Kasumi-1 (cell line): ENCODE measurements at regions not wholly inside any gene's neighbourhood (a gene's known extent, or its start where the extent isn't known, plus 50 kb on each side); places are given as distances from the start of the nearest gene placed in this dataset.
"Not testable (repeated sequence)": the region's sequence is repeated elsewhere in the genome, so short reads cannot be mapped to it uniquely, and the experiment has no call there.

Experiments used
- DNase-seq, 2 experiments: peaks; one replicate each; lab custom pipeline; 2025; lab: John Stamatoyannopoulos, UW

- no peak for DNase-seq
These were observed 1346.1 kb downstream of the OTOL1 start for GRCh38 chr3:162842549-162843216.

DNA sequence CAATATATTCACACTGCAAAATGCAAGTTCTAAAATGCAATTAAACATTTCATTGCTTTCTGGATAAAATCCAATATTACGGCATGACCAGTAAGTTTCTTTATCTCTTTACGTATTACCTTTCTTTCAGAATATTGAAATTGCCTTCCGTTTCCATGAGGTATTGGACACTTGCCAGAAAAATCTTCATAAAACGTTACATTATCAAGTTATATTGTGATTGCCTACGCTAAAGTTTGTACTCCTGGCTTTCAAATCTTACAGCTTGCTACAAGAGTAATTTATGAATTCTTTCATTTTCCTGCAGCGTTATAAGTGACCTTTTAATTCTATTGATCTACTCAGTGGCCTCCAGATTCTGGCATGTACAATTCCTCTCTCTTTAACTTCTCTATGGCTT is 1349.3 kb downstream of the OTOL1 start:
- no peak for DNase-seq

- no peak for DNase-seq
These were observed 1350.9 kb downstream of the OTOL1 start for GRCh38 chr3:162847511-162847910.

DNA sequence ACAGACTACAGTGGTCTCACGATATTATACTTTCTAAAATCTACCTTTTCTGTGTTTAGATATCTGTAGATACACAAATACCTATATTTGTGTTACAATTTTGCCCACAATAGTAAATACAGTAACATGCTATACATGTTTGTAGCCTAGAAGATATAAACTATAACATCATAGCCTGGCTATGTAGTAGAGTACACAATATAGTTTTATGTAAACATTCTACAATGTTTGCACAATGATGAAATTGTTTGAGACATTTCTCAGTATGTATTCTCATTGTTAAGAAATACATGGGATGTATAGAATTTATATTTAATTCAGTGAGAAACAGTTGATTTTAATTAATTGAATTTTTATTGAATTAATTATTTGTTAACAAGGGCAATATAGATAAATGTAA is 1367.0 kb downstream of the OTOL1 start:
- DNase-seq: no peak

DNA sequence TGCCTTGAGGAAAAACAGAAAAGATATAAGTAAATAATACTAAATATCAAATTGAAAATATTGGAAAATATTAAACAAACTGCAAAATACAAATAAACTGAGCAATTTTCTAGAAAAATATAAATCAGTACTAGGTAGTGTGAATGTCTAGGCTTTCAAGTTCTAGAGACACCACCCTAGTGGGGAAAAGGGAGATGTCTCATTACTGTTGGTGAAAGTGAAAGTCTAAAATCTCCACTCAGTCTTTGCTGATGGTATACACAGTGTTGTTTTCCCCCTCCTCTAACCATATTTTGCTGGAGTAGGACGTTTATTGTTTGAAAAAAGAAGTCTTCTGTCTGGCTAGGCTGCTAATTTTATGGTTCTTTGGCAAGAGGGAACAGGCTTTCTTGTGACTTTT is 1368.9 kb downstream of the OTOL1 start:
- DNase-seq: no peak

DNA sequence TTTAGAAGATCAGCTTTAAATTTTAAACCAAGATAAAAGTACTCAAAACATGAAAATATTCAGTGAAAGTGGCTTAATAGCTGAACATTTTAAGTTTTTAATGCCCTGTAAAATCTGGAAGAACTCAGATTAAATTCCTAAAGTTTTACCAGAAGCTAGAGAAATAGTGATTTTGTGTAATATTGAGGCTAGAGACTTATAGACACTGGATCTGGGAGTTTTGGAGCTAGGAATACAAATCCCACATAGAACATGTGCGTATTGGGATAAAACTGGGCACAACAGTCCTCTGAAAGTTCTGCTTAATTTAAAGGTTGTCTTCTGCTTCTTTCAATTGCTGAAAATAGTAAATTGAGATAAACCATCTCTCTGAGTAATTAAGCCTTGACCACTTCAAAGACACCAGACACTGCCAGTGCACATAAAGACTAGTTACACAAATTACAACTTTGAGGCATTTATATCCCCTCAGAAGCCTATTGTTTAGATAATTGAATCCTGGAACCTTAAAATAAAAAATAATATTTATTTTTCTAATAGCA is 1382.5 kb downstream of the OTOL1 start:
- no peak for DNase-seq

DNA sequence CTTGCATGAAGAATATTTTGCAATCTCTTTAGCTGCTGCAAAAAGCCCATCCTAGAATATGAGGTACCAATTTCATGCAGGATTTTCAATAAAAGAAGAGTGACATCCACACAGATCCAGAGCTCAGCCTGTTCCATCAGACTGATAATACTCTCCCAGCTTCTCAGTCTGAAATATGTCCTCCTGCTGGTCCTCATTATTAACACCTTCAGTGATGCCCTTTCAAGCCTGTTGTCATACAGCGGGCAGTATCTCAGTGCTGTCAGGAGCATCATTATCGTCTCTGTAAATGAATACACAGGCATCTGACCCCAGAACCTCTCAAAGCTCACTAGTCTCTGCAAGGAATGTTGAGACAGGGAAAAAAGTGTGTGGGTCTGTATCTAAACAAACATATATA is 1387.8 kb downstream of the OTOL1 start:
- DNase-seq: no peak

DNA sequence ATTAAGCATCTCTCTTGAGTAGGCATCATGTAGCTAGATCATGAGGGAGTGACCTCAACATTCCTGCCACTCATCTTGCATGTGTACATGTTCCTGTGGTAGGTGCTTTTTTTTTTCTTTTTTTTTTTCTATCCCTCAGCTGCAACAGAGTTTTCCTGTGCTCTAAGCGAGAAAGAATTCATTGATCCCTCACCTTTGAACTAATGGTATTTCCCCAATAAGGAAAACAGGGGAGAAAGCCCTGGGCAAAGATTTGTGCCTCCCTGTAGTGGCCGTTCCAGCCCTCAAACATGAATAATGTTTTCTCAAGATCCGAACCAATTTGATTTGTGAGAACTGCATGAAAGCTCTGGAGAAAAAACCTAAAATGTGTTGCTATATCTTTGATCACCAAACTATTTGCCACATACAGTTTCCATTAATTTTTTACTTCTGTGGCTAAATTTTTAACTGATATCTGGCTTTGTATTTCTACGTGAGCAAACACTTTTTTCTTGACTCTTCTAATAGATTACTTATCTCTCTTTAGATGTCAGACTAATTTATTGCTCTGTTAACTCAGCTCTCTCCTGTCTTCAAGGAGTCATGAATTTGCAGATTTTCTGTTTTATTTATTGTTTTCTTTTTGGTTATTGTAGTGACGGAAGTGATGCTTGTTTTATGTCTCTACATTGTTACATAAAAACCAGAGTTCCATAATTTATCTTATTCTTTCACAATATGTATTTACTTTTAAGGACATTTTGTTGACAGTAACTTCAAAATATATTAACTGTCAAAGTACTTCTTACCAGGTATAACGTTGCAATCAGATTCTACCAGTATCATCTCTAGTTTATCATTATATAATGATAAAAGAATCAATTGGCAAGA is 1396.5 kb downstream of the OTOL1 start:
- no peak for DNase-seq

DNA sequence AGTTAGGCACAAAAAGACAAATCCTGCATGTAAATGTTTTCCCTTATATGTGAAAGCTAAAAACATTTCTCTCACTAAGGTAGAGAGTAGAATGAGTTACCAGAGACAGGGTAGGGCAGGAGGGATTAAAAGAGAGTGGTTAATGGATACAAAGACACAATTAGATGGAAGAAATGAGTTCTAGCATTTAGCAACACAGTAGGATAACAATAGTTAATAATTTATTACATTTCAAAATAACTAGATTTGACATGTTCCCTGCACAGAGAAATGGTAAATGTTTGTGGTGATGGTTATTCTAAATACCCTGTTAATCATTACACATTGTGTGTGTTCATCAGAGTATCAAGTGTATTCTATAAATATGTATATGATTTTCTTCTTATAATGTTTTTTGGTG is 1400.7 kb downstream of the OTOL1 start:
- no peak for DNase-seq

DNA sequence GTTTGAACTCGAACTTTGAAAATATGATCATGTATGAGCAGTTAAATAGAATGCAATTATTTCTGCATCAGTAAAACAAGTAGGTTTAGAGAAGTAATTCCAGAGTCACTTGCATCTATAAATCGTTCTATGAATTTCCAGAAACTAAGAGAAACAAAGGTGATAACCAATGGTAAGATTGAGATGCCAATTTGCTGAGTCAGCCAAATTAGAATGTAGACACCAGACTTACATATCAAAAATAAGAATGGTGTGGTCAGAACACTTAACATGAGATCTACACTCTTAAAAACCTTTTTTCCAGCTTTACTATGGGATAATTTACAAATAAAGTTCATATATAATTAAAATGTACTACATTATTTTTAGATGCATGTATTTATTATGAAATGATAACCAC is 1435.9 kb downstream of the OTOL1 start:
- no peak for DNase-seq

- no peak for DNase-seq
These were observed 1437.0 kb downstream of the OTOL1 start for GRCh38 chr3:162933656-162934055.

DNA sequence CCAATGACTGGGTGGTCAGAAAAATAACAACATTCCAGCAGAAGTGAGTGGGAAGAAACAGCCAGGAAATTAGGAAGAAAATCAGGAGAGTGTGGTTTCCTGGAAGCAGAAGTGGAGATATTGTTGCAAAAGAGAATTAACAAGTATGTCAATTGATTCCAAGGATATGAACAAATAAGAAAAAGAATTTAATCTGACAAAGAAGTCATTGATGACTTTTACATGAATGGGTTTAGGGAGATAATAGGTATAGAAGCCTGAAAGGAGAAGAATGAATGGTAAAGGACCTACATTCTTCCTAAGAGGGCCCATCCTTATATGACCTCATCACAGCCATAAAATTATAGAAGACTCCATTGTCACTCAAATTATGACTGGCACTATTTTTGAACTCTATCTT is 1440.1 kb downstream of the OTOL1 start:
- DNase-seq: no peak

DNA sequence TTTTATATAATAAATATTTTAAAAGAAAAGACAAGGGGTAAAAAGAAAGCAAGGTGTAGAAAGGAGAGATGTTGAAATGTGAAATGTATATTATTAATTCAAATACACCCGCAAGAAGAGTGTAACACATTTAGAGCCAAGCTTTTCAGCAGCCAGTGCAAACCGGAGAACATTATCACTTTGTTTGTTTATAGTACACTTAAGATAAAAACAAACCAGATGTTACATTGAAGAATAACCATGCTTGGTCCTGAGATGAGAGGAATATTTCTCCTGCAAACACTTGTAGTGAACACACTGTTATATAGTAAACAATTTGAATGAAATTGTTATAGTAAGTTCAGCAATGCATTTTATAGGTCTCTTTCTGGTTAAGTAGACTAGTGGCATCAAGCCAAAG is 1441.5 kb downstream of the OTOL1 start:
- DNase-seq: no peak

- no peak for DNase-seq
These were observed 1449.0 kb downstream of the OTOL1 start for GRCh38 chr3:162945626-162946025.

- DNase-seq: no peak
These were observed 1460.1 kb downstream of the OTOL1 start for GRCh38 chr3:162956711-162957110.

DNA sequence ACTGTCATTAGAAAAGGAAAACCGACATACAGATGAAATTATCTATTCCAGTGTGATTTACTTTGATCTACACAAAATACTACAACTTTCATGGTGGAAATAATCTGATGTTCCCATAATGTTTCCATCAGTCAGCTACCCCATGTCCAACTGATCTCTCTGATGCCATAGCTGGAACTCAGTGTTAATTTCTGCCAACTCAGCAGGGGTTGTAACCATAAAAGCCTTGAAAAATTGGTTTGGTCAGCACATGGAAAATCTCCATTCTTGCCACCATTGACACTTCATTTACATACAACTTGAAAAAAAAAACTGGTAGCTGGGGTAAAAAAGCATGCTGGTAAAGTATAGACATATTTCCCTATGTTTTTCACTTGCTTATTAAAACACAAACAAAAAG is 1463.7 kb downstream of the OTOL1 start:
- no peak for DNase-seq

- DNase-seq: no peak
These were observed 1473.7 kb downstream of the OTOL1 start for GRCh38 chr3:162970292-162970691.

GRCh38 chr3:162971715-162972114 is 1475.1 kb downstream of the OTOL1 start:
- DNase-seq: no peak

GRCh38 chr3:162973428-162973917 is 1476.9 kb downstream of the OTOL1 start:
- DNase-seq: no peak

GRCh38 chr3:162978136-162978535 is 1481.5 kb downstream of the OTOL1 start:
- no peak for DNase-seq

- DNase-seq: no peak
These were observed 1488.1 kb downstream of the OTOL1 start for GRCh38 chr3:162984746-162985145.

- DNase-seq: not testable (repeated sequence)
These were observed 1490.6 kb downstream of the OTOL1 start for GRCh38 chr3:162987085-162987794.
